Upper lobe of left lung (tissue), 6 donors: ENCODE measurements at regions not wholly inside any gene's neighbourhood (a gene's known extent, or its start where the extent isn't known, plus 50 kb on each side); places are given as distances from the start of the nearest gene placed in this dataset.
A peak's percentile ranks its signal among the peaks of the same experiment; 100 is the strongest.

ENCODE experiments used
- ATAC-seq, 2 donors: fragments of 200-7000 bp; cut with Tn5 transposase; one replicate each; pipeline ENCODE4 v1.9.1; 2022; ENCODE audit warnings: mild to moderate bottlenecking in 2 of 2, moderate library complexity in 2 of 2; ENCODE audit not compliant: low FRiP score in 2 of 2
- DNase-seq, 2 donors: peaks; one replicate each; pipeline ENCODE4 v3.0.0-alpha.2; 2019 to 2020
- H3K27ac ChIP-seq, 4 donors: fragments of 200-600 bp; sonication (generic); one replicate each; pipeline ENCODE4 v1.5.1; 2016 to 2019
- H3K27me3 ChIP-seq, 4 donors: fragments of 200-600 bp; sonication (generic); one replicate each; pipeline ENCODE4 v1.5.1; 2017 to 2019
- H3K36me3 ChIP-seq, 4 donors: fragments of 200-600 bp; sonication (generic); one replicate each; pipeline ENCODE4 v1.5.1; 2016 to 2019
- H3K4me1 ChIP-seq, 4 donors: fragments of 200-600 bp; sonication (generic); one replicate each; pipeline ENCODE4 v1.5.1; 2018 to 2019
- H3K4me3 ChIP-seq, 4 donors: fragments of 200-600 bp; sonication (generic); one replicate each; pipeline ENCODE4 v1.5.1; 2017 to 2019; ENCODE audit warnings: mild to moderate bottlenecking in 2 of 4, moderate library complexity in 1 of 4
- H3K9me3 ChIP-seq, 4 donors: fragments of 200-600 bp; sonication (generic); one replicate each; pipeline ENCODE4 v1.5.1; 2018 to 2019
- CTCF ChIP-seq, 6 experiments: fragments of 450-650 bp in 4 of 6; fragments of 200-600 bp in 2 of 6; sonication (generic) in 2 of 6; IDR thresholded peaks; one replicate each; pipeline ENCODE4 v1.5.1; 2016 to 2019; ENCODE audit warnings: antibody characterized with exemption in 6 of 6
- EP300 ChIP-seq, 4 donors: sonication (generic); formaldehyde crosslinking; IDR thresholded peaks; one replicate each; pipeline ENCODE4 v1.5.1; 2017; ENCODE audit warnings: antibody characterized with exemption in 4 of 4, control low read depth in 2 of 4
- POLR2A ChIP-seq, 4 donors: fragments of 450-650 bp; IDR thresholded peaks; one replicate each; pipeline ENCODE4 v1.5.1; 2016 to 2017; ENCODE audit warnings: antibody characterized with exemption in 4 of 4, mild to moderate bottlenecking in 2 of 4
- POLR2AphosphoS5 ChIP-seq, 2 donors: sonication (generic); formaldehyde crosslinking; IDR thresholded peaks; one replicate each; pipeline ENCODE4 v1.5.1; 2017; ENCODE audit warnings: antibody characterized with exemption in 2 of 2
- WGBS, 2 donors: methylation state at CpG; one replicate each; pipeline ENCODE4 v1.1.5; 2017 to 2018; 5-methylcytosine and 5-hydroxymethylcytosine counted together
- donor health status: DM: no; HTN: no; CAD: no; lungs with moderate emphysema.
- donor health status: DM: no; HTN: yes; CAD: no; lungs with severe emphysema.

GRCh38 chr15:53009093-53009492, 219.0 kb upstream of the ONECUT1 start:
- no peak for ATAC-seq
- TF ChIP-seq CTCF (IDR thresholded peaks at IDR 0.05), result no peak
- H3K9me3 ChIP-seq, result no peaks in the 10 kb centered on the region
- WGBS, 2 donors, result 58 to 65% methylated on average over 1 of the region's 1 CpG
- H3K4me3 ChIP-seq, result no peak overlapping the region
- H3K27me3 ChIP-seq, result no peaks in the 10 kb centered on the region
- no peaks in the 10 kb centered on the region for H3K4me1 ChIP-seq
- no peak for DNase-seq
- no peak overlapping the region for H3K27ac ChIP-seq
- H3K36me3 ChIP-seq, result no peaks in the 10 kb centered on the region

- 55 to 57% methylated on average over 4 of the region's 4 CpGs for WGBS, 2 donors
- Histone ChIP-seq H3K27me3 (no peaks in the 10 kb centered on the region), H3K4me3 (no peak overlapping the region), H3K36me3 (no peaks in the 10 kb centered on the region), H3K27ac (no peak overlapping the region), H3K4me1 (no peaks in the 10 kb centered on the region), H3K9me3 (no peaks in the 10 kb centered on the region)
- ATAC-seq, result no peak
- no peak for DNase-seq
- TF ChIP-seq POLR2A (IDR thresholded peaks at IDR 0.05), result no peak
- no peak for TF ChIP-seq POLR2AphosphoS5 (IDR thresholded peaks at IDR 0.05)
- TF ChIP-seq EP300 (IDR thresholded peaks at IDR 0.05), result no peak
- no peak for TF ChIP-seq CTCF (IDR thresholded peaks at IDR 0.05)
Observed at GRCh38 chr15:53000409-53000808, 210.3 kb upstream of the ONECUT1 start.

- no peaks in the 10 kb centered on the region for H3K9me3 ChIP-seq
- TF ChIP-seq EP300 (IDR thresholded peaks at IDR 0.05) (no peak), CTCF (IDR thresholded peaks at IDR 0.05) (no peak), POLR2A (IDR thresholded peaks at IDR 0.05) (no peak), POLR2AphosphoS5 (IDR thresholded peaks at IDR 0.05) (no peak)
- DNase-seq (no peak), ATAC-seq (no peak)
- H3K4me3 ChIP-seq, result no peak overlapping the region
- no peaks in the 10 kb centered on the region for H3K36me3 ChIP-seq
- no peaks in the 10 kb centered on the region for H3K27me3 ChIP-seq
- H3K27ac ChIP-seq, result no peak overlapping the region
- no peaks in the 10 kb centered on the region for H3K4me1 ChIP-seq
Observed at GRCh38 chr15:52997123-52997522, 207.0 kb upstream of the ONECUT1 start.

GRCh38 chr15:52994290-52994689, 204.2 kb upstream of the ONECUT1 start:
- no peaks in the 10 kb centered on the region for H3K36me3 ChIP-seq
- H3K9me3 ChIP-seq, result no peaks in the 10 kb centered on the region
- DNase-seq (no peak), ATAC-seq (no peak)
- no peaks in the 10 kb centered on the region for H3K27me3 ChIP-seq
- TF ChIP-seq EP300 (IDR thresholded peaks at IDR 0.05), result no peak
- TF ChIP-seq POLR2A (IDR thresholded peaks at IDR 0.05), result no peak
- no peak for TF ChIP-seq POLR2AphosphoS5 (IDR thresholded peaks at IDR 0.05)
- TF ChIP-seq CTCF (IDR thresholded peaks at IDR 0.05), result no peak
- no peaks in the 10 kb centered on the region for H3K4me1 ChIP-seq
- no peak overlapping the region for H3K4me3 ChIP-seq
- no peak overlapping the region for H3K27ac ChIP-seq
- 75 to 88% methylated on average over 1 of the region's 1 CpG for WGBS, 2 donors

- Histone ChIP-seq H3K4me1 (no peaks in the 10 kb centered on the region), H3K27me3 (no peaks in the 10 kb centered on the region), H3K9me3 (no peaks in the 10 kb centered on the region), H3K4me3 (no peak overlapping the region), H3K27ac (no peak overlapping the region), H3K36me3 (no peaks in the 10 kb centered on the region)
- TF ChIP-seq CTCF (IDR thresholded peaks at IDR 0.05) (no peak), EP300 (IDR thresholded peaks at IDR 0.05) (no peak), POLR2AphosphoS5 (IDR thresholded peaks at IDR 0.05) (no peak), POLR2A (IDR thresholded peaks at IDR 0.05) (no peak)
- DNase-seq (peak in 1 of 2 donors; percentile 4), ATAC-seq (no peak)
- WGBS, 2 donors, result 73 to 81% methylated on average over 3 of the region's 3 CpGs
Observed at GRCh38 chr15:52984507-52984906, 194.4 kb upstream of the ONECUT1 start.
